ENCODE measurements at regions not wholly inside any gene's neighbourhood (a gene's known extent, or its start where the extent isn't known, plus 50 kb on each side); places are given as distances from the start of the nearest gene placed in this dataset.

- TF ChIP-seq YY1 (IDR thresholded peaks at IDR 0.05; ENCODE audit: low read depth) = no peak
- TF ChIP-seq NFIC (IDR thresholded peaks at IDR 0.05; ENCODE audit: borderline replicate concordance) = no peak
Observed at GRCh38 chr6:3623451-3624249, 127.9 kb downstream of the PXDC1 start (continued).

- H3K9me2 ChIP-seq = no peaks in the 10 kb centered on the region
- H3K27me3 ChIP-seq (ENCODE audit: insufficient read depth) = peaks cover 82% of the 10 kb centered on the region; the same call in 1 of the 2 replicates
- ChIA-PET POLR2A (no interaction called here), CTCF (no interaction called here)
- H3K9ac ChIP-seq = no peak overlapping the region
- H3K9me3 ChIP-seq = no peaks in the 10 kb centered on the region
- H3K4me3 ChIP-seq (ENCODE audit: low read depth in 2 of 2, low read length in 1 of 2) = no peak overlapping the region
- H3K4me2 ChIP-seq = no peak overlapping the region
- no peaks in the 10 kb centered on the region for H4K20me1 ChIP-seq (ENCODE audit: insufficient read depth)
- no peaks in the 10 kb centered on the region for H3K36me3 ChIP-seq (replicated peaks in 1 of 2; ENCODE audit: control insufficient read depth in 1 of 2, insufficient read depth in 2 of 2, low read length in 1 of 2)
- H3K79me2 ChIP-seq (ENCODE audit: insufficient read depth) = no peaks in the 10 kb centered on the region
- TF ChIP-seq SMC3 (IDR thresholded peaks at IDR 0.05; ENCODE audit: low read depth, low read length) = no peak
- no peak for TF ChIP-seq GATA2 (CRISPR knock-in tag; IDR thresholded peaks at IDR 0.05)
- TF ChIP-seq RAD21 (IDR thresholded peaks at IDR 0.05; ENCODE audit: low read length) = no peak
- no peak for TF ChIP-seq RCOR1 (IDR thresholded peaks at IDR 0.05; ENCODE audit: low read length)
- no peak for TF ChIP-seq EZH2phosphoT487 (IDR thresholded peaks at IDR 0.05; ENCODE audit: borderline replicate concordance, low read depth)
- TF ChIP-seq POLR2AphosphoS5 (IDR thresholded peaks at IDR 0.05; ENCODE audit: low read depth, low read length) = no peak
- no peak for TF ChIP-seq SIN3A (IDR thresholded peaks at IDR 0.05; ENCODE audit: borderline replicate concordance, low read depth, low read length)
- no peak for TF ChIP-seq NFIC (IDR thresholded peaks at IDR 0.05; ENCODE audit: borderline replicate concordance)
- TF ChIP-seq ZBTB33 (IDR thresholded peaks at IDR 0.05; ENCODE audit: borderline replicate concordance, low read depth) = no peak
- TF ChIP-seq EP300 (IDR thresholded peaks at IDR 0.05; ENCODE audit: borderline replicate concordance in 1 of 2, low read depth in 1 of 2, low read length in 1 of 2) = no peak
- no peak for TF ChIP-seq IRF3 (IDR thresholded peaks at IDR 0.05; ENCODE audit: low read depth, low read length)
- no peaks in the 10 kb centered on the region for H3K4me1 ChIP-seq (ENCODE audit: control insufficient read depth in 1 of 2, insufficient read depth in 2 of 2, low read depth in 1 of 2, low read length in 1 of 2)
- no peaks in the 10 kb centered on the region for H3F3A ChIP-seq (replicated peaks; ENCODE audit: insufficient read depth)
- H2AFZ ChIP-seq (ENCODE audit: low read depth) = no peak overlapping the region
- H3K27ac ChIP-seq (ENCODE audit: low read depth in 2 of 2, low read length in 1 of 2) = no peak overlapping the region
- WGBS (ENCODE audit: low lambda C conversion rate) = 18% methylated on average over 5 of the region's 5 CpGs
- DNase-seq = no peak
Observed at GRCh38 chr6:3621411-3621810, 130.1 kb downstream of the PXDC1 start.

Measured in SK-N-SH (cell line).